ENCODE measurements at regions not wholly inside any gene's neighbourhood (a gene's known extent, or its start where the extent isn't known, plus 50 kb on each side); places are given as distances from the start of the nearest gene placed in this dataset.

GRCh38 chr11:45028911-45029682 is 78.4 kb upstream of the TP53I11 start:
- H3K36me3 ChIP-seq: no peaks in the 10 kb centered on the region
- H3K27ac ChIP-seq: no peak overlapping the region
- intact Hi-C loops (cut with DNase I): no loop called here
- no peak overlapping the region for H3K4me3 ChIP-seq
- no peaks in the 10 kb centered on the region for H3K9me3 ChIP-seq
- H3K27me3 ChIP-seq: no peaks in the 10 kb centered on the region
- peak in 1 of 2 donors; percentile 71 for DNase-seq (ENCODE audit: extremely low spot score in 2 of 2)
- TF ChIP-seq POLR2AphosphoS5 (IDR thresholded peaks at IDR 0.05; ENCODE audit: insufficient read depth in 1 of 2, low read depth in 1 of 2) (no peak), POLR2A (IDR thresholded peaks at IDR 0.05) (no peak), CTCF (IDR thresholded peaks at IDR 0.05) (no peak)
- no peaks in the 10 kb centered on the region for H3K4me1 ChIP-seq

GRCh38 chr11:45030778-45031177 is 80.1 kb upstream of the TP53I11 start:
- no peaks in the 10 kb centered on the region for H3K4me1 ChIP-seq
- intact Hi-C loops (cut with DNase I): no loop called here
- H3K27me3 ChIP-seq: no peaks in the 10 kb centered on the region
- no peaks in the 10 kb centered on the region for H3K9me3 ChIP-seq
- H3K4me3 ChIP-seq: no peak overlapping the region
- no peaks in the 10 kb centered on the region for H3K36me3 ChIP-seq
- TF ChIP-seq POLR2A (IDR thresholded peaks at IDR 0.05): no peak
- no peak for TF ChIP-seq POLR2AphosphoS5 (IDR thresholded peaks at IDR 0.05; ENCODE audit: insufficient read depth in 1 of 2, low read depth in 1 of 2)
- no peak for TF ChIP-seq CTCF (IDR thresholded peaks at IDR 0.05)
- no peak for DNase-seq (ENCODE audit: extremely low spot score in 2 of 2)
- H3K27ac ChIP-seq: no peak overlapping the region

- H3K27me3 ChIP-seq: no peaks in the 10 kb centered on the region
- no peak overlapping the region for H3K4me3 ChIP-seq
- H3K27ac ChIP-seq: no peak overlapping the region
- H3K4me1 ChIP-seq: no peaks in the 10 kb centered on the region
- intact Hi-C loops (cut with DNase I): no loop called here
- no peaks in the 10 kb centered on the region for H3K9me3 ChIP-seq
- TF ChIP-seq POLR2AphosphoS5 (IDR thresholded peaks at IDR 0.05; ENCODE audit: insufficient read depth in 1 of 2, low read depth in 1 of 2) (no peak), CTCF (IDR thresholded peaks at IDR 0.05) (no peak), POLR2A (IDR thresholded peaks at IDR 0.05) (no peak)
- H3K36me3 ChIP-seq: no peaks in the 10 kb centered on the region
- no peak for DNase-seq (ENCODE audit: extremely low spot score in 2 of 2)
Measured at GRCh38 chr11:45031912-45032519, 81.3 kb upstream of the TP53I11 start.

DNA sequence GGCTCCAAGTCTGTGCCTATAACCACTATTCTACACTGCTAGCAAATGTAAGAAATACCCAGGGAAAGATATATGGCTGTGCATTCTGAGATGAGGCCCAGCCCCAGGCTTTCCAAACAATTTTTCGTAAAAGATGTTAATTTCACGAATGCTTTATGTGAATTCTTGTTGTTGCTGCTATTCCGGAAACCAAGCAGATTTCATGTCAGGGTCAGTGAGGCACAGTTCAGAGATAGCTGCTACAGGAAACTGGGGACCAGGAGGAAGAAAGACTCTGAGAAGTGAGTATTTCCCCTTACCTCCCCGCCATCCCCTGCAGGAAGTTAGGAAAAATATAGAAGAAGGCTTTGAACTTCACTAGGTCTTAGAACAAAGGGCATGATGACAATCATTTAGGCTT is 84.7 kb upstream of the TP53I11 start:
- no peak overlapping the region for H3K4me3 ChIP-seq
- H3K9me3 ChIP-seq: peaks cover 11% of the 10 kb centered on the region
- TF ChIP-seq CTCF (IDR thresholded peaks at IDR 0.05): no peak
- no peak for TF ChIP-seq POLR2AphosphoS5 (IDR thresholded peaks at IDR 0.05; ENCODE audit: insufficient read depth in 1 of 2, low read depth in 1 of 2)
- TF ChIP-seq POLR2A (IDR thresholded peaks at IDR 0.05): no peak
- intact Hi-C loops (cut with DNase I): no loop called here
- H3K4me1 ChIP-seq: no peaks in the 10 kb centered on the region
- no peaks in the 10 kb centered on the region for H3K27me3 ChIP-seq
- no peaks in the 10 kb centered on the region for H3K36me3 ChIP-seq
- no peak overlapping the region for H3K27ac ChIP-seq
- DNase-seq (ENCODE audit: extremely low spot score in 2 of 2): no peak

DNA sequence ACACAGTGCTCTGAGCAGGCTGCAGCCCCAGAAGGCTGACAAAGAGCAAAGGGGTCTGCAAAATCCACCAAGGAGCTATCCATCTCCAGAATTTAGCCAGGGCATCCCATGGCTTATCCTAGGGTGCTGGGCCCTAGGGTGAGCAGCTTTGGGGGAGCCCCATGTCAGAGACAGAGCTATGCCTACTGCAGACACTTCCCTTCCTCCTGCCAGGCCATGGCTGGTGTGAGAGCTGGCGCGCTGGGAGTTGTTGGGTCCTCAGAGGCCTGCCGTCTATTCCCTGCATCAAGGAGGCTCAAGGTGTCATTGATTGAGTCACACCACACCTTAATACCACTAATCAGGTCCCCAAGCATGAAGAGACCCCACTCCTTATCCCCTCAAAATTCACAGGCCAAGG is 85.3 kb upstream of the TP53I11 start:
- intact Hi-C loops (cut with DNase I): no loop called here
- H3K36me3 ChIP-seq: no peaks in the 10 kb centered on the region
- TF ChIP-seq POLR2AphosphoS5 (IDR thresholded peaks at IDR 0.05; ENCODE audit: insufficient read depth in 1 of 2, low read depth in 1 of 2) (no peak), CTCF (IDR thresholded peaks at IDR 0.05) (no peak), POLR2A (IDR thresholded peaks at IDR 0.05) (no peak)
- no peak overlapping the region for H3K27ac ChIP-seq
- no peak for DNase-seq (ENCODE audit: extremely low spot score in 2 of 2)
- no peak overlapping the region for H3K4me3 ChIP-seq
- H3K4me1 ChIP-seq: no peaks in the 10 kb centered on the region
- peaks cover 11% of the 10 kb centered on the region for H3K9me3 ChIP-seq
- no peaks in the 10 kb centered on the region for H3K27me3 ChIP-seq
